Testis (tissue), 2 donors: ENCODE measurements at regions not wholly inside any gene's neighbourhood (a gene's known extent, or its start where the extent isn't known, plus 50 kb on each side); places are given as distances from the start of the nearest gene placed in this dataset.

Experiments
- DNase-seq: peaks from one replicate; pipeline ENCODE4 v3.0.0-alpha.2; 2019
- H3K27ac ChIP-seq, 2 donors: fragments of 200-600 bp; sonication (generic); one replicate each; pipeline ENCODE4 v1.5.1; 2019
- H3K27me3 ChIP-seq: fragments of 200-600 bp; sonication (generic); one replicate; pipeline ENCODE4 v1.5.1; 2019
- H3K36me3 ChIP-seq: fragments of 200-600 bp; sonication (generic); one replicate; pipeline ENCODE4 v1.5.1; 2017; ENCODE audit warnings: low read depth; ENCODE audit errors: missing control alignments
- H3K4me1 ChIP-seq: fragments of 200-600 bp; sonication (generic); one replicate; pipeline ENCODE4 v1.5.1; 2019
- H3K4me3 ChIP-seq, 2 donors: fragments of 200-600 bp; sonication (generic); one replicate each; pipeline ENCODE4 v1.5.1; 2017 to 2019
- H3K9me3 ChIP-seq: fragments of 200-600 bp; sonication (generic); one replicate; pipeline ENCODE4 v1.5.1; 2017
- CTCF ChIP-seq, 3 experiments: fragments of 450-650 bp in 2 of 3; fragments of 200-600 bp in 1 of 3; sonication (generic) in 1 of 3; IDR thresholded peaks; one replicate each; pipeline ENCODE4 v1.5.1; 2016 to 2019; ENCODE audit warnings: antibody characterized with exemption in 3 of 3, mild to moderate bottlenecking in 2 of 3, moderate library complexity in 1 of 3
- POLR2A ChIP-seq: fragments of 450-650 bp; IDR thresholded peaks from one replicate; pipeline ENCODE4 v1.6.1; 2017; ENCODE audit warnings: antibody characterized with exemption, mild to moderate bottlenecking, moderate library complexity
- WGBS, 2 donors: methylation state at CpG; one replicate each; pipeline ENCODE4 v1.1.5; 2018; 5-methylcytosine and 5-hydroxymethylcytosine counted together
- intact Hi-C: fragments of 100-400 bp; cut with DNase I; formaldehyde crosslinking; loops from one replicate; pipeline ENCODE4 v1.15.1; 2023; ENCODE audit warnings: low total_unique reads

DNA sequence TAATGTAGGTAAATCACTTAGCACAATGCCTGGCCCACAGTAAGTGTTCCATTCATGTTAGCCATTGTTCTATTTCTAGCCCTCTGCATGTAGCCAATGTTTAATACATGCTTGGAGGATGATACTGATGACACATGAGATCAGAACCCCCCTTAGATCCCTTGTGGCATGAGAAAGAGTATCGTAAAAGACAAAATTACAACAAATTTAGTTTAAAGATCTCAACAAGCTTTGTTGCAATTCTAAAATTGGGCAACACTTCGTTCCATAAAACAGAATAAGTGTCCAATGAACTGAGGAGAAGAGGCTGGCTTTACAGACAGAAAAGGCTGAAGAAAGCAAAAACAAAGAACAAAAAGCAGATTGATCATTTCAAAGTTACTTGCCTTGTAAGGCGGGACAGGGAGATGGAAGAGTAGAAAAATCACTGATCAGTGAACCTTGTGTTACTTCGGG lies 148.7 kb upstream of the SLC1A4 start:
- no peak for TF ChIP-seq POLR2A
- TF ChIP-seq CTCF (IDR thresholded peaks at IDR 0.05) = no peak
- H3K27ac ChIP-seq = no peak overlapping the region

GRCh38 chr2:64841461-64841860 lies 147.7 kb upstream of the SLC1A4 start:
- intact Hi-C loops = no loop called here
- Histone ChIP-seq H3K36me3 (no peaks in the 10 kb centered on the region), H3K9me3 (no peaks in the 10 kb centered on the region), H3K27me3 (no peaks in the 10 kb centered on the region), H3K4me3 (no peak overlapping the region), H3K4me1 (peaks cover 3% of the 10 kb centered on the region), H3K27ac (no peak overlapping the region)
- no peak for DNase-seq
- TF ChIP-seq POLR2A (no peak), CTCF (IDR thresholded peaks at IDR 0.05) (no peak)
- WGBS, 2 donors = 68 to 75% methylated on average over 2 of the region's 2 CpGs

More for the DNA sequence above, 148.7 kb upstream of the SLC1A4 start:
- Histone ChIP-seq H3K4me1 (peaks cover 3% of the 10 kb centered on the region), H3K4me3 (no peak overlapping the region), H3K36me3 (no peaks in the 10 kb centered on the region), H3K9me3 (no peaks in the 10 kb centered on the region), H3K27me3 (no peaks in the 10 kb centered on the region)
- WGBS, 2 donors = 62 to 63% methylated on average over 4 of the region's 4 CpGs
- DNase-seq = no peak
- intact Hi-C loops = no loop called here

- no peaks in the 10 kb centered on the region for H3K36me3 ChIP-seq
- H3K4me1 ChIP-seq = peaks cover 3% of the 10 kb centered on the region
- DNase-seq = no peak
These were observed 147.2 kb upstream of the SLC1A4 start for GRCh38 chr2:64842030-64842429.

GRCh38 chr2:64844087-64844486 lies 145.1 kb upstream of the SLC1A4 start:
- no peak overlapping the region for H3K27ac ChIP-seq
- 85 to 92% methylated on average over 2 of the region's 2 CpGs for WGBS, 2 donors
- H3K4me3 ChIP-seq = no peak overlapping the region
- TF ChIP-seq CTCF (IDR thresholded peaks at IDR 0.05) (no peak), POLR2A (no peak)
- no peaks in the 10 kb centered on the region for H3K27me3 ChIP-seq
- peaks cover 3% of the 10 kb centered on the region for H3K4me1 ChIP-seq
- no peaks in the 10 kb centered on the region for H3K9me3 ChIP-seq
- DNase-seq = no peak
- H3K36me3 ChIP-seq = no peaks in the 10 kb centered on the region
- intact Hi-C loops = no loop called here

More at GRCh38 chr2:64842030-64842429, 147.2 kb upstream of the SLC1A4 start:
- intact Hi-C loops = no loop called here
- no peak for TF ChIP-seq POLR2A
- no peak for TF ChIP-seq CTCF (IDR thresholded peaks at IDR 0.05)
- no peaks in the 10 kb centered on the region for H3K27me3 ChIP-seq
- WGBS, 2 donors = 94 to 100% methylated on average over 5 of the region's 5 CpGs
- no peaks in the 10 kb centered on the region for H3K9me3 ChIP-seq
- no peak overlapping the region for H3K4me3 ChIP-seq
- no peak overlapping the region for H3K27ac ChIP-seq

GRCh38 chr2:64845273-64845905 lies 143.8 kb upstream of the SLC1A4 start:
- 91 to 93% methylated on average over 2 of the region's 2 CpGs for WGBS, 2 donors
- TF ChIP-seq CTCF (IDR thresholded peaks at IDR 0.05) (no peak), POLR2A (no peak)
- H3K9me3 ChIP-seq = no peaks in the 10 kb centered on the region
- H3K4me1 ChIP-seq = peaks cover 3% of the 10 kb centered on the region
- no peak overlapping the region for H3K4me3 ChIP-seq
- intact Hi-C loops = no loop called here
- H3K36me3 ChIP-seq = no peaks in the 10 kb centered on the region
- no peaks in the 10 kb centered on the region for H3K27me3 ChIP-seq
- no peak overlapping the region for H3K27ac ChIP-seq
- no peak for DNase-seq
